HG03039 (cell line): ENCODE measurements at regions not wholly inside any gene's neighbourhood (a gene's known extent, or its start where the extent isn't known, plus 50 kb on each side); places are given as distances from the start of the nearest gene placed in this dataset.

Experiments
- ATAC-seq: cut with Tn5 transposase; IDR thresholded peaks from one replicate; pipeline ENCODE4 v1.9.1; 2021; ENCODE audit warnings: mild to moderate bottlenecking, moderate library complexity; ENCODE audit not compliant: unreplicated experiment

GRCh38 chr13:78719367-78719766 lies 60.4 kb upstream of the OBI1 start:
- ATAC-seq = no peak

GRCh38 chr13:78714717-78715116 lies 55.8 kb upstream of the OBI1 start:
- ATAC-seq = no peak

GRCh38 chr13:78712831-78713230 lies 53.9 kb upstream of the OBI1 start:
- no peak for ATAC-seq

GRCh38 chr13:78709028-78709427 lies 50.1 kb upstream of the OBI1 start:
- ATAC-seq = no peak
